HUDEP-2 (cell line): ENCODE measurements at regions not wholly inside any gene's neighbourhood (a gene's known extent, or its start where the extent isn't known, plus 50 kb on each side); places are given as distances from the start of the nearest gene placed in this dataset.
"Not testable (repeated sequence)": the region's sequence is repeated elsewhere in the genome, so short reads cannot be mapped to it uniquely, and the experiment has no call there.

Source experiments
- DNase-seq, 76 experiments: peaks; one replicate each; lab custom pipeline; 2025; ENCODE audit not compliant: unreplicated experiment in 76 of 76; lab: John Stamatoyannopoulos, UW

GRCh38 chr13:90500569-90500968 is 846.9 kb upstream of the MIR17HG start:
- peak in 5 of 76 experiments; percentile 17 to 55 (median 38) for DNase-seq

- no peak for DNase-seq
These were observed 845.3 kb upstream of the MIR17HG start for GRCh38 chr13:90502153-90502552.

- no peak for DNase-seq
These were observed 844.7 kb upstream of the MIR17HG start for GRCh38 chr13:90502762-90503161.

GRCh38 chr13:90510319-90510718 is 837.2 kb upstream of the MIR17HG start:
- no peak for DNase-seq

- DNase-seq: no peak
These were observed 835.6 kb upstream of the MIR17HG start for GRCh38 chr13:90511903-90512302.

- DNase-seq: not testable (repeated sequence)
These were observed 832.8 kb upstream of the MIR17HG start for GRCh38 chr13:90514712-90515111.

- DNase-seq: no peak
These were observed 829.1 kb upstream of the MIR17HG start for GRCh38 chr13:90518417-90518816.

- no peak for DNase-seq
These were observed 828.3 kb upstream of the MIR17HG start for GRCh38 chr13:90519157-90519556.

GRCh38 chr13:90526711-90527110 is 820.8 kb upstream of the MIR17HG start:
- DNase-seq: peak in 32 of 76 experiments; percentile 0 to 77 (median 32)

- no peak for DNase-seq
These were observed 815.7 kb upstream of the MIR17HG start for GRCh38 chr13:90531744-90532143.

GRCh38 chr13:90532861-90533492 is 814.5 kb upstream of the MIR17HG start:
- DNase-seq: no peak

GRCh38 chr13:90533866-90534265 is 813.6 kb upstream of the MIR17HG start:
- DNase-seq: no peak

- DNase-seq: no peak
These were observed 812.7 kb upstream of the MIR17HG start for GRCh38 chr13:90534617-90535370.

- no peak for DNase-seq
These were observed 812.1 kb upstream of the MIR17HG start for GRCh38 chr13:90535421-90535820.

- no peak for DNase-seq
These were observed 809.4 kb upstream of the MIR17HG start for GRCh38 chr13:90538063-90538462.

- DNase-seq: no peak
These were observed 806.1 kb upstream of the MIR17HG start for GRCh38 chr13:90541346-90541745.

GRCh38 chr13:90542959-90543505 is 804.5 kb upstream of the MIR17HG start:
- no peak for DNase-seq

GRCh38 chr13:90545070-90545840 is 802.2 kb upstream of the MIR17HG start:
- peak in 22 of 76 experiments; percentile 0 to 55 (median 6) for DNase-seq

- DNase-seq: no peak
These were observed 800.2 kb upstream of the MIR17HG start for GRCh38 chr13:90547272-90547790.

- no peak for DNase-seq
These were observed 796.2 kb upstream of the MIR17HG start for GRCh38 chr13:90551253-90551652.

- DNase-seq: no peak
These were observed 794.8 kb upstream of the MIR17HG start for GRCh38 chr13:90552702-90553101.
